ENCODE measurements at regions not wholly inside any gene's neighbourhood (a gene's known extent, or its start where the extent isn't known, plus 50 kb on each side); places are given as distances from the start of the nearest gene placed in this dataset.

GRCh38 chr14:25788252-25788651, 738.3 kb upstream of the STXBP6 start:
- Histone ChIP-seq H3K4me1 (no peaks in the 10 kb centered on the region), H3K4me3 (no peak overlapping the region), H3K27ac (no peak overlapping the region), H3K36me3 (no peaks in the 10 kb centered on the region), H3K27me3 (replicated peaks in 1 of 7) (no peaks in the 10 kb centered on the region), H3K9me3 (peaks cover 0 to 16% (median 6%) of the 10 kb centered on the region in 8 donors)
- 70 to 91% (median 81%) methylated on average over 1 of the region's 1 CpG for WGBS, 5 donors
- TF ChIP-seq POLR2AphosphoS5 (IDR thresholded peaks at IDR 0.05) (no peak), POLR2A (IDR thresholded peaks at IDR 0.05) (no peak), CTCF (IDR thresholded peaks at IDR 0.05 in 8 of 11, conservative IDR thresholded peaks at IDR 0.05 in 3 of 11) (no peak)
- intact Hi-C loops (cut with DNase I; ENCODE audit: low total_unique reads), result no loop called here
- DNase-seq, result no peak

DNA sequence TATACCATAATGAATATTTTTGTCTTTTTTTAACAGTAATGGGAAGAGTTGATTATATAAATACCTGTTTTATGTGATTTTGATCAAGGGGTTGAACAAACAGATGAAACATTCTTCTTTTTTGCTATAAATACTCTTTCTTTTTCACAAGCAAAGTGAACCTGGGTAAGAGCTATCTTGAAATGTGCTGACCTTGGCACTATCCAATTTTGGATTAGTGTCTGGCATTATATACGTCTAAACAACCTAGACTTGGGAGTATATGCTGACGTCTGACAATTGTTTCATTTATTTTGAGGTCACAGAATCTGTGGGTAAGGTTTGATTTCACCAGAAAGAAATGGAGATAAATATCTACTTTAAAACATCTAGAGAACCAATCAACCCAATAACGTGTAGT, 716.0 kb upstream of the STXBP6 start:
- Histone ChIP-seq H3K4me1 (no peaks in the 10 kb centered on the region), H3K27me3 (replicated peaks in 1 of 7) (no peaks in the 10 kb centered on the region), H3K36me3 (no peaks in the 10 kb centered on the region), H3K9me3 (peaks cover 0 to 4% (median 0%) of the 10 kb centered on the region in 8 donors), H3K4me3 (no peak overlapping the region), H3K27ac (no peak overlapping the region)
- no peak for DNase-seq
- no peak for TF ChIP-seq POLR2AphosphoS5 (IDR thresholded peaks at IDR 0.05)
- TF ChIP-seq CTCF (IDR thresholded peaks at IDR 0.05 in 8 of 11, conservative IDR thresholded peaks at IDR 0.05 in 3 of 11), result no peak
- intact Hi-C loops (cut with DNase I; ENCODE audit: low total_unique reads), result no loop called here
- 74 to 88% (median 80%) methylated on average over 3 of the region's 3 CpGs for WGBS, 5 donors

GRCh38 chr14:25759920-25760655, 710.1 kb upstream of the STXBP6 start:
- WGBS, 5 donors, result 45 to 63% (median 59%) methylated on average over 9 of the region's 9 CpGs
- Histone ChIP-seq H3K4me3 (no peak overlapping the region), H3K9me3 (no peaks in the 10 kb centered on the region), H3K27ac (no peak overlapping the region), H3K4me1 (no peaks in the 10 kb centered on the region), H3K36me3 (no peaks in the 10 kb centered on the region), H3K27me3 (replicated peaks in 1 of 7) (no peaks in the 10 kb centered on the region)
- no peak for DNase-seq
- intact Hi-C loops (cut with DNase I; ENCODE audit: low total_unique reads), result no loop called here
- TF ChIP-seq POLR2A (IDR thresholded peaks at IDR 0.05) (no peak), CTCF (IDR thresholded peaks at IDR 0.05 in 8 of 11, conservative IDR thresholded peaks at IDR 0.05 in 3 of 11) (no peak), POLR2AphosphoS5 (IDR thresholded peaks at IDR 0.05) (no peak)

- Histone ChIP-seq H3K27me3 (replicated peaks in 1 of 7) (no peaks in the 10 kb centered on the region), H3K9me3 (no peaks in the 10 kb centered on the region), H3K4me3 (no peak overlapping the region), H3K36me3 (no peaks in the 10 kb centered on the region), H3K27ac (no peak overlapping the region), H3K4me1 (no peaks in the 10 kb centered on the region)
- no peak for DNase-seq
- intact Hi-C loops (cut with DNase I; ENCODE audit: low total_unique reads), result no loop called here
- 62 to 84% (median 73%) methylated on average over 2 of the region's 2 CpGs for WGBS, 5 donors
- no peak for TF ChIP-seq POLR2A (IDR thresholded peaks at IDR 0.05)
- TF ChIP-seq CTCF (IDR thresholded peaks at IDR 0.05 in 8 of 11, conservative IDR thresholded peaks at IDR 0.05 in 3 of 11), result no peak
- no peak for TF ChIP-seq POLR2AphosphoS5 (IDR thresholded peaks at IDR 0.05)
Observed at GRCh38 chr14:25759256-25759655, 709.3 kb upstream of the STXBP6 start.
